Right cardiac atrium (tissue), 5 donors: ENCODE measurements at regions not wholly inside any gene's neighbourhood (a gene's known extent, or its start where the extent isn't known, plus 50 kb on each side); places are given as distances from the start of the nearest gene placed in this dataset.
A peak's percentile ranks its signal among the peaks of the same experiment; 100 is the strongest.
"Not testable (repeated sequence)": the region's sequence is repeated elsewhere in the genome, so short reads cannot be mapped to it uniquely, and the experiment has no call there.

Experiments
- ATAC-seq, 2 donors: fragments of 200-7000 bp; cut with Tn5 transposase; one replicate each; pipeline versions ENCODE4 v1.8.0 to v1.9.1; 2020; ENCODE audit warnings: moderate library complexity in 2 of 2, mild to moderate bottlenecking in 1 of 2
- DNase-seq, 3 donors: peaks; one replicate each; pipeline ENCODE4 v3.0.0-alpha.2; 2020
- H3K27ac ChIP-seq: one replicate; pipeline ENCODE4 v1.5.1; 2013; ENCODE audit warnings: mild to moderate bottlenecking, low read length, control low read depth, moderate library complexity
- H3K27me3 ChIP-seq: one replicate; pipeline ENCODE4 v1.6.1; 2013; ENCODE audit not compliant: control insufficient read depth, insufficient read depth
- H3K4me1 ChIP-seq: one replicate; pipeline ENCODE4 v1.6.1; 2013; ENCODE audit warnings: low read length; ENCODE audit not compliant: control insufficient read depth, insufficient read depth
- H3K4me3 ChIP-seq: one replicate; pipeline ENCODE4 v1.5.1; 2013; ENCODE audit warnings: low read length, control low read depth
- H3K9me3 ChIP-seq: one replicate; pipeline ENCODE4 v1.6.1; 2013; ENCODE audit warnings: low read length; ENCODE audit not compliant: control insufficient read depth
- WGBS: extraction: QIAGEN DNeasy Blood & Tissue Kit; methylation state at CpG from one replicate; pipeline ENCODE4 v1.1.7; 2013; 5-methylcytosine and 5-hydroxymethylcytosine counted together
- intact Hi-C, 4 donors: fragments of 100-400 bp; cut with DNase I; formaldehyde crosslinking; loops; one replicate each; pipeline versions ENCODE4 v1.11.0 to v1.14.0; 2022 to 2023
- donor health status: healthy with polysubstance abuse.
- donor health status: DM: no; HTN: yes; CAD: no.
- donor health status: DM: no; HTN: no; CAD: no.
- donor health status: DM: no; HTN: yes; CAD: no; lungs with severe emphysema.
- donor health status: DM: yes; HTN: yes; CAD: no.

GRCh38 chr6:65979120-65979519 is 272.1 kb upstream of the EYS start:
- H3K9me3 ChIP-seq, result no peaks in the 10 kb centered on the region
- no peak overlapping the region for H3K27ac ChIP-seq
- H3K27me3 ChIP-seq, result no peaks in the 10 kb centered on the region
- H3K4me3 ChIP-seq, result no peak overlapping the region
- no peaks in the 10 kb centered on the region for H3K4me1 ChIP-seq
- ATAC-seq (no peak), DNase-seq (no peak)
- 49% methylated on average over 2 of the region's 2 CpGs for WGBS
- intact Hi-C loops, result no loop called here

- intact Hi-C loops, H3K9me3 ChIP-seq, DNase-seq, H3K27me3 ChIP-seq, H3K4me1 ChIP-seq, H3K27ac ChIP-seq, ATAC-seq, H3K4me3 ChIP-seq: not testable (repeated sequence)
- 89% methylated on average over 9 of the region's 9 CpGs for WGBS
Measured at GRCh38 chr6:65971252-65971651, 264.2 kb upstream of the EYS start.

GRCh38 chr6:65964261-65964660 is 257.2 kb upstream of the EYS start:
- DNase-seq (no peak), ATAC-seq (no peak)
- H3K4me1 ChIP-seq, result no peaks in the 10 kb centered on the region
- H3K9me3 ChIP-seq, result no peaks in the 10 kb centered on the region
- H3K4me3 ChIP-seq, result no peak overlapping the region
- no peak overlapping the region for H3K27ac ChIP-seq
- intact Hi-C loops, result no loop called here
- no peaks in the 10 kb centered on the region for H3K27me3 ChIP-seq

- WGBS, result 88% methylated on average over 3 of the region's 3 CpGs
- intact Hi-C loops, result no loop called here
- ATAC-seq, result no peak
- no peaks in the 10 kb centered on the region for H3K9me3 ChIP-seq
- H3K4me3 ChIP-seq, result no peak overlapping the region
- DNase-seq, result no peak
- no peaks in the 10 kb centered on the region for H3K27me3 ChIP-seq
- no peaks in the 10 kb centered on the region for H3K4me1 ChIP-seq
- H3K27ac ChIP-seq, result no peak overlapping the region
Measured at GRCh38 chr6:65955034-65955433, 248.0 kb upstream of the EYS start.

GRCh38 chr6:65948062-65948461 is 241.0 kb upstream of the EYS start:
- intact Hi-C loops, result no loop called here
- Histone ChIP-seq H3K4me1 (no peaks in the 10 kb centered on the region), H3K27ac (no peak overlapping the region), H3K4me3 (no peak overlapping the region), H3K27me3 (no peaks in the 10 kb centered on the region), H3K9me3 (no peaks in the 10 kb centered on the region)
- WGBS, result 96% methylated on average over 1 of the region's 1 CpG
- no peak for ATAC-seq
- DNase-seq, result no peak

- Histone ChIP-seq H3K4me3 (no peak overlapping the region), H3K4me1 (no peaks in the 10 kb centered on the region), H3K9me3 (no peaks in the 10 kb centered on the region), H3K27ac (no peak overlapping the region), H3K27me3 (no peaks in the 10 kb centered on the region)
- DNase-seq (no peak), ATAC-seq (no peak)
- 51% methylated on average over 3 of the region's 3 CpGs for WGBS
- intact Hi-C loops, result no loop called here
Measured at GRCh38 chr6:65943548-65943947, 236.5 kb upstream of the EYS start.

GRCh38 chr6:65943051-65943450 is 236.0 kb upstream of the EYS start:
- H3K27ac ChIP-seq, result no peak overlapping the region
- intact Hi-C loops, result no loop called here
- H3K4me1 ChIP-seq, result no peaks in the 10 kb centered on the region
- ATAC-seq, result no peak
- no peaks in the 10 kb centered on the region for H3K27me3 ChIP-seq
- no peaks in the 10 kb centered on the region for H3K9me3 ChIP-seq
- WGBS, result 50% methylated on average over 3 of the region's 3 CpGs
- DNase-seq, result no peak
- H3K4me3 ChIP-seq, result no peak overlapping the region

- H3K9me3 ChIP-seq, result no peaks in the 10 kb centered on the region
- H3K4me3 ChIP-seq, result no peak overlapping the region
- H3K27ac ChIP-seq, result no peak overlapping the region
- intact Hi-C loops, result no loop called here
- DNase-seq (peak; percentile 29 to 74 (median 63)), ATAC-seq (peak; percentile 51 to 64)
- 51% methylated on average over 2 of the region's 2 CpGs for WGBS
- no peaks in the 10 kb centered on the region for H3K27me3 ChIP-seq
- H3K4me1 ChIP-seq, result no peaks in the 10 kb centered on the region
Measured at GRCh38 chr6:65938000-65938399, 231.0 kb upstream of the EYS start.

- ATAC-seq, result no peak
- 92% methylated on average over 1 of the region's 1 CpG for WGBS
- H3K9me3 ChIP-seq, result no peaks in the 10 kb centered on the region
- no peak for DNase-seq
- H3K4me3 ChIP-seq, result no peak overlapping the region
- no peaks in the 10 kb centered on the region for H3K27me3 ChIP-seq
- no peak overlapping the region for H3K27ac ChIP-seq
- intact Hi-C loops, result no loop called here
- H3K4me1 ChIP-seq, result no peaks in the 10 kb centered on the region
Measured at GRCh38 chr6:65935412-65935811, 228.4 kb upstream of the EYS start.

DNA sequence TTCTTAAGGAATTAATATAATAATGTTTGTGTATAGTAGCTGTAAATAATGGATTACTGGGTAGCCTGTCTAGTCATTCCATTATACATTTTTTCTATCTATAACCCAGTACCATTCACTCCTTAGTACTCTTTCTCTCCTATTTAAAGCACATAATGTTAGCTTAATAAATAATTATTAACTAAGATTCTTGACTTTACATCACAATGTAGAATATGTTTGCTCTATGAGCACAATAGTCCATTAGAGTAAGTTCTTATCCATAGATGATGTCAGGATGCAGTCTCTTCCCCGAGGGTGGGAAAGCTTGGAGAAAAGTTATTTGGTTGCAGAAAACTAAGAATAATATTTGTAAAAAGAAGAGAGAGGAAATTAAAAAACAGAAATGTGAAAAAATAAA is 226.4 kb upstream of the EYS start:
- WGBS, result 57% methylated on average over 1 of the region's 1 CpG
- ATAC-seq, result no peak
- Histone ChIP-seq H3K4me1 (no peaks in the 10 kb centered on the region), H3K27ac (no peak overlapping the region), H3K27me3 (no peaks in the 10 kb centered on the region), H3K9me3 (no peaks in the 10 kb centered on the region), H3K4me3 (no peak overlapping the region)
- intact Hi-C loops, result no loop called here
- DNase-seq, result no peak

GRCh38 chr6:65927141-65927540 is 220.1 kb upstream of the EYS start:
- intact Hi-C loops, result no loop called here
- Histone ChIP-seq H3K27me3 (no peaks in the 10 kb centered on the region), H3K9me3 (no peaks in the 10 kb centered on the region), H3K27ac (no peak overlapping the region), H3K4me1 (no peaks in the 10 kb centered on the region), H3K4me3 (no peak overlapping the region)
- DNase-seq (no peak), ATAC-seq (no peak)
- 96% methylated on average over 13 of the region's 13 CpGs for whole genome bisulfite sequencing

DNA sequence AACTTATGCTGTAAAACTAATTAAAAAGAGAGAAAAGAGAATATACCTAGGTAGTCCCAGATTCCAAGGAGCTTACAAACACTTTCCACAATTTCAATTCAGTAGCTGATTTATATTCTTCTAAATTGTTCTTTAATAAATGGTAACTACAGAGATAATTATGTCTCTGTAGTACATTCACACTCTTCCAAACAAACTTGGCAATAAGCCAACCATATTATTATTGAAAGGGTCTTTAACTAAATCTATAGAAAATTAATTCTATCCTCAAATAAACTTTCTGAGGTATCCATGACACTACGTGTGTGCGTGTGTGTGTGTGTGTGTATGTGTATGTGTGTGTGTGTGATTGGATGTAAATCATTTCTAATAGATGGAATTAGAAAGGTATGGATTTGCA is 217.4 kb upstream of the EYS start:
- intact Hi-C loops, result no loop called here
- no peak for DNase-seq
- H3K27me3 ChIP-seq, result no peaks in the 10 kb centered on the region
- H3K9me3 ChIP-seq, result no peaks in the 10 kb centered on the region
- ATAC-seq, result no peak
- no peak overlapping the region for H3K4me3 ChIP-seq
- H3K4me1 ChIP-seq, result no peaks in the 10 kb centered on the region
- no peak overlapping the region for H3K27ac ChIP-seq
- WGBS, result 71% methylated on average over 2 of the region's 2 CpGs
